ENCODE measurements at regions not wholly inside any gene's neighbourhood (a gene's known extent, or its start where the extent isn't known, plus 50 kb on each side); places are given as distances from the start of the nearest gene placed in this dataset.

GRCh38 chr11:81449588-81450156, 1284.0 kb downstream of the FAM181B start:
- TF ChIP-seq CTCF (IDR thresholded peaks at IDR 0.05; ENCODE audit: low read length) (no peak), EZH2 (IDR thresholded peaks at IDR 0.05; ENCODE audit: borderline replicate concordance, low read length) (no peak)

All from OCI-LY1 (cell line).